ENCODE measurements at regions not wholly inside any gene's neighbourhood (a gene's known extent, or its start where the extent isn't known, plus 50 kb on each side); places are given as distances from the start of the nearest gene placed in this dataset.

DNA sequence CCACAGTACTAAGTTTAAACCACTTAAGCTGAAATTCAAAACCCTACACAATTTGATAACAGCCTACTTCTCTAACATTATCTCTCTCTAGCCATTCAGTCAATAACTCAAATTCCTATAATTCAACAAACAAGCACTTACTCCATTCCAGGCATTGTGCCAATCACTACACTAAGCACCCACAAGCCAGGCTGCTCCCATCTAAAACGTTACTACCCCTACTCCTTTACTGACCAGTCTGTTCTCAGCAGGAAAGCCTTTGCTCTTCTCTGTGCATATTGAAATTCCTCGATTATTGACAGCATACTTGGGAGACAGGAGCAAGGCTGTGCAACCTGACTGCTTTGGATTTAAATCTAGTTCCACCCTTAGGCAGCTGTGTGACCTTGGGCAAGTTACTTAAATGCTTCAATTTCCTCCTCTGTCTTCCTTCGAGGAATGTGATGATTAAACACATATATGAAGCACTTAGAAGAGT lies 177.2 kb upstream of the THBS1 start:
- H3K9me3 ChIP-seq (ENCODE audit: low read depth, low read length), result no peaks in the 10 kb centered on the region
- peak overlapping the region; percentile 97 for H3K27ac ChIP-seq (ENCODE audit: low read depth, low read length)
- TF ChIP-seq, protein P1, sequence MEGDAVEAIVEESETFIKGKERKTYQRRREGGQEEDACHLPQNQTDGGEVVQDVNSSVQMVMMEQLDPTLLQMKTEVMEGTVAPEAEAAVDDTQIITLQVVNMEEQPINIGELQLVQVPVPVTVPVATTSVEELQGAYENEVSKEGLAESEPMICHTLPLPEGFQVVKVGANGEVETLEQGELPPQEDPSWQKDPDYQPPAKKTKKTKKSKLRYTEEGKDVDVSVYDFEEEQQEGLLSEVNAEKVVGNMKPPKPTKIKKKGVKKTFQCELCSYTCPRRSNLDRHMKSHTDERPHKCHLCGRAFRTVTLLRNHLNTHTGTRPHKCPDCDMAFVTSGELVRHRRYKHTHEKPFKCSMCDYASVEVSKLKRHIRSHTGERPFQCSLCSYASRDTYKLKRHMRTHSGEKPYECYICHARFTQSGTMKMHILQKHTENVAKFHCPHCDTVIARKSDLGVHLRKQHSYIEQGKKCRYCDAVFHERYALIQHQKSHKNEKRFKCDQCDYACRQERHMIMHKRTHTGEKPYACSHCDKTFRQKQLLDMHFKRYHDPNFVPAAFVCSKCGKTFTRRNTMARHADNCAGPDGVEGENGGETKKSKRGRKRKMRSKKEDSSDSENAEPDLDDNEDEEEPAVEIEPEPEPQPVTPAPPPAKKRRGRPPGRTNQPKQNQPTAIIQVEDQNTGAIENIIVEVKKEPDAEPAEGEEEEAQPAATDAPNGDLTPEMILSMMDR (IDR thresholded peaks at IDR 0.05; ENCODE audit: extremely low read depth, low read depth, low read length), result no peak
- DNase-seq (ENCODE audit: insufficient read length, low spot score, missing footprints), result no peak
- H3K4me1 ChIP-seq (ENCODE audit: insufficient read depth, low read length), result peaks cover 46% of the 10 kb centered on the region
- no peaks in the 10 kb centered on the region for H4K20me1 ChIP-seq (ENCODE audit: insufficient read depth, low read length)
- H3K4me2 ChIP-seq (ENCODE audit: insufficient read depth, low read length), result peak overlapping the region; percentile 21
- H3K36me3 ChIP-seq (ENCODE audit: insufficient read depth, low read length), result no peaks in the 10 kb centered on the region
- H2AFZ ChIP-seq (ENCODE audit: low read length), result no peak overlapping the region
- no peaks in the 10 kb centered on the region for H3K27me3 ChIP-seq (ENCODE audit: insufficient read depth, low read length)
- H3K79me2 ChIP-seq (ENCODE audit: insufficient read depth, low read length), result no peaks in the 10 kb centered on the region
- no peak overlapping the region for H3K4me3 ChIP-seq (ENCODE audit: insufficient read depth, low read length)

DNA sequence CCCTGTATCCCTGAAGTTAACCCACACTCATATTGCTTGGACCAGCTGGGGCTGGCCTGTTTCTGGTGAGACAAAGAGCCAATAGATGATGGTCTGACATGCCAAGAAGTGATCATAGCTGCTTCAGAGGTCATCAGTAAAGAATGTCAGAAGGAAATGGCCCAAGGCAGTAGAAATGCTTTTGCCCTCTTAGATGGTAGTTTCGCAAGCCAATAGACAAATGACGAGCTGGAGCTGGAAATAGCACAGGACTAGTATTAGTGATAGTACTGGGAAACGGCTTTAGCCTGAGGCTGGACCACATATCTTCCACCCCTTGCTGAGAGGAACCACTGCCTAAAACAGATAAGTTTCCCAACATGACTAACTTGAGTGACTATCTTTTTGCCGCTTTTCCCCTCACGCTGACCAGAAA lies 176.1 kb upstream of the THBS1 start:
- DNase-seq (ENCODE audit: insufficient read length, low spot score, missing footprints), result peak; percentile 45
- Histone ChIP-seq H3K4me1 (ENCODE audit: insufficient read depth, low read length) (peaks cover 43% of the 10 kb centered on the region), H3K9me3 (ENCODE audit: low read depth, low read length) (no peaks in the 10 kb centered on the region), H3K79me2 (ENCODE audit: insufficient read depth, low read length) (no peaks in the 10 kb centered on the region), H3K4me2 (ENCODE audit: insufficient read depth, low read length) (peak overlapping the region; percentile 42), H3K27me3 (ENCODE audit: insufficient read depth, low read length) (no peaks in the 10 kb centered on the region), H2AFZ (ENCODE audit: low read length) (no peak overlapping the region), H4K20me1 (ENCODE audit: insufficient read depth, low read length) (no peaks in the 10 kb centered on the region), H3K4me3 (ENCODE audit: insufficient read depth, low read length) (no peak overlapping the region), H3K36me3 (ENCODE audit: insufficient read depth, low read length) (no peaks in the 10 kb centered on the region), H3K27ac (ENCODE audit: low read depth, low read length) (peak overlapping the region; percentile 97)
- TF ChIP-seq, protein P1 (IDR thresholded peaks at IDR 0.05; ENCODE audit: extremely low read depth, low read depth, low read length), result no peak

DNA sequence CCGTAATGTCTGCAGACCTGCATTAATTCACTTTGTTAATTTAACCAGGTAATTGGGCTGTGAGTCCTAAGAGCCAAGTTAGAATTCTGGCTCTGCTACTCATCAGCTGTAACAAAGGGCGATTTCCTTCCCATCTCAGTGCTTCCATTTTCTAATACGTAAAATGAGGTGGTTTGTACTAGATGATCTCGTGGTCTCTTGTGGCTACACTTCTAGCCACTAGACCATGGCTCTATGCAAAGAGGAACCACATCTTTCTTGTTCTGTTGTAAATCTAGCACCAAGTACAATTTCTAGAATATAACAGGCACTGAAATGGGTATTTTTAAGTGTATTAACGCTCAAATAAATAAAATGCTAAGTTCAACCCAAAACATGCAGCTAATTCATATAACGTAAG lies 174.4 kb upstream of the THBS1 start:
- Histone ChIP-seq H3K4me1 (ENCODE audit: insufficient read depth, low read length) (peaks cover 31% of the 10 kb centered on the region), H3K9me3 (ENCODE audit: low read depth, low read length) (no peaks in the 10 kb centered on the region), H3K4me3 (ENCODE audit: insufficient read depth, low read length) (no peak overlapping the region), H3K4me2 (ENCODE audit: insufficient read depth, low read length) (no peak overlapping the region), H4K20me1 (ENCODE audit: insufficient read depth, low read length) (no peaks in the 10 kb centered on the region), H3K36me3 (ENCODE audit: insufficient read depth, low read length) (no peaks in the 10 kb centered on the region), H2AFZ (ENCODE audit: low read length) (no peak overlapping the region), H3K27me3 (ENCODE audit: insufficient read depth, low read length) (no peaks in the 10 kb centered on the region), H3K27ac (ENCODE audit: low read depth, low read length) (peak overlapping the region; percentile 97), H3K79me2 (ENCODE audit: insufficient read depth, low read length) (no peaks in the 10 kb centered on the region)
- no peak for DNase-seq (ENCODE audit: insufficient read length, low spot score, missing footprints)
- TF ChIP-seq, protein P1 (IDR thresholded peaks at IDR 0.05; ENCODE audit: extremely low read depth, low read depth, low read length), result no peak

DNA sequence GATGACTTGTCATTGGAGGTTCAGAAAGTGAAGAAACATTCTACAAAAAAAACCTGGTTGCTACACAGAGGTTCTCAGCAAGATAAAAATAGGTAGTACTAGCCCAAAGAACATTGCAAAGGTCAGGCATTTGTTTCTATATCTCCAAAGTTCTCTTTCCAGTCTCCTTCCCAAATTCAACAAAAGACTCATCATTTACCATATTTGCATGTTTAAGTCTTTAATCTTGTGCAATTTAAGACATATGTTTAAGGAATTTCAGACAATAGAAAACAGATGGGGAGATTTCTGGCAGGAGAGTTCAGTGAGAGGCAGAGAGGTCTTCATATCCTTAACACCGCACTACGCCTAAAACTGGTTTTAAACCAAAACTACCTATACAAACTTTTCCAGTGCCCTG lies 173.8 kb upstream of the THBS1 start:
- no peak overlapping the region for H3K4me3 ChIP-seq (ENCODE audit: insufficient read depth, low read length)
- H3K27me3 ChIP-seq (ENCODE audit: insufficient read depth, low read length), result no peaks in the 10 kb centered on the region
- H3K9me3 ChIP-seq (ENCODE audit: low read depth, low read length), result no peaks in the 10 kb centered on the region
- no peaks in the 10 kb centered on the region for H4K20me1 ChIP-seq (ENCODE audit: insufficient read depth, low read length)
- H2AFZ ChIP-seq (ENCODE audit: low read length), result peak overlapping the region; percentile 38
- peak overlapping the region; percentile 34 for H3K27ac ChIP-seq (ENCODE audit: low read depth, low read length)
- H3K36me3 ChIP-seq (ENCODE audit: insufficient read depth, low read length), result no peaks in the 10 kb centered on the region
- no peaks in the 10 kb centered on the region for H3K79me2 ChIP-seq (ENCODE audit: insufficient read depth, low read length)
- no peak overlapping the region for H3K4me2 ChIP-seq (ENCODE audit: insufficient read depth, low read length)
- no peak for DNase-seq (ENCODE audit: insufficient read length, low spot score, missing footprints)
- peaks cover 35% of the 10 kb centered on the region for H3K4me1 ChIP-seq (ENCODE audit: insufficient read depth, low read length)
- TF ChIP-seq, protein P1 (IDR thresholded peaks at IDR 0.05; ENCODE audit: extremely low read depth, low read depth, low read length), result no peak

Data from osteoblast (primary cell).